ENCODE measurements at regions not wholly inside any gene's neighbourhood (a gene's known extent, or its start where the extent isn't known, plus 50 kb on each side); places are given as distances from the start of the nearest gene placed in this dataset.
"Not testable (repeated sequence)": the region's sequence is repeated elsewhere in the genome, so short reads cannot be mapped to it uniquely, and the experiment has no call there.

DNA sequence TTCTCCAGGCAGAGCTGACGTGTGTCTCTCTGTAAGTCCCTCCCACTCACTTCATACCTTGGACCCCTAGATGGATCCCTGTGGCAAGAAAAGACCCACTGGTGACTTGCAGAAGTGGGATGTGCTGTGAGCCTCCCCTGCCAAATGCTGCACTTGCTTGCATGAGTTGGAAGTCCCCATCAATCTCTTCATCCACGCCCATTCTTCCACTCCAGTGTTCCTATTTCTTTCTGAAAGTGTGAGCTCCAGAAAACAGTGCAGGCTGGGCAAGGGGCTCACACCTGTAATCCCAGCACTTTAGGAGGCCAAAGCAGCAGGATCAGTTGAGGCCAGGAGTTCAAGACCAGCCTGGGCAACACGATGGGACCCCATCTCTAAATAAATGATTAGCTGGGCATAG lies 254.1 kb upstream of the IRF2BP2 start:
- DNase-seq (ENCODE audit: low read depth), result no peak

GRCh38 chr1:234863551-234863971 lies 253.6 kb upstream of the IRF2BP2 start:
- no peak for DNase-seq (ENCODE audit: low read depth)

- no peak for DNase-seq (ENCODE audit: low read depth)
Measured at GRCh38 chr1:234862944-234863515, 253.1 kb upstream of the IRF2BP2 start.

- no peak for DNase-seq (ENCODE audit: low read depth)
Measured at GRCh38 chr1:234862360-234862943, 252.5 kb upstream of the IRF2BP2 start.

- no peak for DNase-seq (ENCODE audit: low read depth)
Measured at GRCh38 chr1:234861761-234862160, 251.8 kb upstream of the IRF2BP2 start.

GRCh38 chr1:234861024-234861620 lies 251.1 kb upstream of the IRF2BP2 start:
- no peak for DNase-seq (ENCODE audit: low read depth)

GRCh38 chr1:234858722-234859121 lies 248.7 kb upstream of the IRF2BP2 start:
- no peak for DNase-seq (ENCODE audit: low read depth)

DNA sequence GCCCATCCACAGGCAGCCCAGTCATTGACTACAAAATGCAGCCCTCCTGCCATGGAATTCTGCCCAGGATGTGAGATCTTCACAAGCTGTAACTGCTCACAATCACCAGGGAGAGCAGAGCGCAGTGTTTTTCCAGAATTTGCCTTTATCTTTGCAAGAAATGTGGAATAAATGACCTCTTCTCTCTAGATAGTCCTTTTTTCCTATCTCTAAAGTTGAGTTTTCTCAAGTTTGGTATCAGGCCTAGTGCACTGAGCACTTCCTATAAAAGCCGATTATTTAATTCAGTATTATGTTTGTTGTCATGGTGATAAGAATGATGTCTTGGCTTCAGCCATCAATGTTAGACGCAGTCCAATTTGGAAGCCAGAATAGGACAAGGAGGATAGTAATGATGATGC lies 246.9 kb upstream of the IRF2BP2 start:
- no peak for DNase-seq (ENCODE audit: low read depth)

- no peak for DNase-seq (ENCODE audit: low read depth)
Measured at GRCh38 chr1:234855851-234856250, 245.9 kb upstream of the IRF2BP2 start.

DNA sequence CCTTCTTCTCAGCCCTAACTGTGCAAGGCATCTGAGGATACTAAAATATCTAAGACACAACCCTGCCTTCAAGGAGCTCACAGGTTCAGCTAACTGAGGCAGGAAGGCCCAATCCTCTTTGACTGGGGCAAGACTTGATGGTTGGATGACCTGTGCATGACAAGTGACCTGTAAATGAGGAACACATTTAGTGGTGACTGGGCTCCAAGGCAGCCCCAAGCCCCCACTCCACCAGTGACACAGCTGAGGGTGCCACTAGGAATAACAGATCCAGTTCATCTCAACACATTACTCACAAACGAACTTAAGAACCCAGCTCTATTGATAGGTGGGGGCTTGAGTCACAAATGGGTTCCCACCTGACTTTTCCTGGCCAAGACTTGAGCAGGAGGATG lies 244.7 kb upstream of the IRF2BP2 start:
- DNase-seq (ENCODE audit: low read depth), result no peak

- no peak for DNase-seq (ENCODE audit: low read depth)
Measured at GRCh38 chr1:234853906-234854644, 244.1 kb upstream of the IRF2BP2 start.

GRCh38 chr1:234852659-234853058 lies 242.7 kb upstream of the IRF2BP2 start:
- DNase-seq (ENCODE audit: low read depth), result no peak

GRCh38 chr1:234851450-234852438 lies 241.8 kb upstream of the IRF2BP2 start:
- DNase-seq (ENCODE audit: low read depth), result no peak

GRCh38 chr1:234849832-234850231 lies 239.9 kb upstream of the IRF2BP2 start:
- no peak for DNase-seq (ENCODE audit: low read depth)

- no peak for DNase-seq (ENCODE audit: low read depth)
Measured at GRCh38 chr1:234848972-234849649, 239.1 kb upstream of the IRF2BP2 start.

DNA sequence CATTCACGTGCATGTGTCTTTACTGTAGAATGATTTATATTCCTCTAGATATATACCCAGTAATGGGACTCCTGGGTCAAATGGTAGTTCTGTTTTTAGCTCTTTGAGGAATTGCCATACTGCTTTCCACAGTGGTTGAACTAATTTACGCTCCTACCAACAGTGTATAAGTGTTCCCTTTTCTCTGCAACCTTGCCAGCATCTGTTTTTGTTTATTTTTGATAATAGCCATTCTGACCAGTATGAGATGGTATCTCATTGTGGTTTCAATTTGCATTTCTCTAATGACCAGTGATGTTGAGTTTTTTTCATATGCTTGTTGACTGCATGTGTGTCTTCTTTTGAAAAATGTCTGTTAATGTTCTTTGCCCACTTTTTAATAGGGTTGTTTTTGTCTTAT lies 236.8 kb upstream of the IRF2BP2 start:
- not testable (repeated sequence) for DNase-seq (ENCODE audit: low read depth)

GRCh38 chr1:234845836-234846235 lies 235.9 kb upstream of the IRF2BP2 start:
- no peak for DNase-seq (ENCODE audit: low read depth)

GRCh38 chr1:234845097-234845660 lies 235.2 kb upstream of the IRF2BP2 start:
- DNase-seq (ENCODE audit: low read depth), result peak; percentile 17

DNA sequence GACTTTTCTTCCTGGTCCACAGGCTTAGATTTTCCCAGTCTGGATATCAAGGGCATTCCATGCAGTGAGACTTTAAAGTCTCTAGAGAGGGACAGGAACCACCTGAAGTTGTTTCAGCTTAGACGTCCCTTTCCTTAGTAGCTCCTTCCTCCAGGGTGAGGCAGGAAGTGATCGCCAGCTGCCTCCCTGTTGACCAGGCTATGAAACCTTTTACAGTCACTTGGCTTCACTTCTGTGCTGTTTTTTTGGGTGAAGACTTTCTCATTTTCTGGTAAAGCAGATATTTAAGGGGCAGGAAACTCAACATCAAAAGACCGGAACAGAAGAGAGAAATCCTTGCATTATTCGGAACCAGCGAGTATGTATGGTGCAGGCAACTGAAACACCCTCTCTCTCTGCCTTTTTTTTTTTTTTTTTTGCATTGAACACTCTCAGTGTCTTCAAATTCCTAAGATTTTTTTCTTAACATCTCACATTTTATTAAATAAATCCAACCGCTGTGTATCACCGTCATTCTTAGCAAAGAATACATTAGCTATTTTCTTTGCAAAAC lies 234.6 kb upstream of the IRF2BP2 start:
- DNase-seq (ENCODE audit: low read depth), result no peak

- DNase-seq (ENCODE audit: low read depth), result no peak
Measured at GRCh38 chr1:234843946-234844345, 234.0 kb upstream of the IRF2BP2 start.

All from activated T-helper 1 cell treated with Interleukin-2 at 50 U/mL for 16 hours (primary cell).